ENCODE measurements at regions not wholly inside any gene's neighbourhood (a gene's known extent, or its start where the extent isn't known, plus 50 kb on each side); places are given as distances from the start of the nearest gene placed in this dataset.

DNA sequence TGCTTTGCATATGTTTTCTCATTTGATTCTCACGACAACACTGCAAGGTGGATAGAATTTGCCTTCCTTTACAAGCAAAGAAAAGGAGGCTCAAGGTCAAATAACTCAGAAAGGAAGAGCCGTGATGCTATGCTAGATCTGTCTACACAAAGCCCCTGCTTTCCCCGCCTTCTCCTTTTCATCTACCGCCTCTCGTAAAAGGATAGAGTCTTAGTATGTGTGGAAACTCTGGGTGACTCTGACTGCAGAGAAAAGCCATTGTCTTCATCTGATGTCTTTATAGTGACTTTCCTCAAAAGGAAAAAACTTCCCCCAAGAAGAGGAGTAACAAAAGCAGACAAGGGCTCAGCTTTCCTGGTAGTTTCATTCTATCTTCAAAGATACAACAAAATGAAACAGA lies 292.7 kb downstream of the ACTR3B start:
- TF ChIP-seq CTCF (IDR thresholded peaks at IDR 0.05) = no peak
- no peak for TF ChIP-seq POLR2A (IDR thresholded peaks at IDR 0.05)

Data from Peyer's patch (tissue), 4 donors.